HG02852 (cell line): ENCODE measurements at regions not wholly inside any gene's neighbourhood (a gene's known extent, or its start where the extent isn't known, plus 50 kb on each side); places are given as distances from the start of the nearest gene placed in this dataset.

Experiments
- ATAC-seq: cut with Tn5 transposase; IDR thresholded peaks from one replicate; pipeline ENCODE4 v1.9.1; 2021; ENCODE audit warnings: mild to moderate bottlenecking, moderate library complexity; ENCODE audit not compliant: unreplicated experiment

GRCh38 chr12:78483767-78484315 is 380.7 kb upstream of the SYT1 start:
- ATAC-seq, result no peak

DNA sequence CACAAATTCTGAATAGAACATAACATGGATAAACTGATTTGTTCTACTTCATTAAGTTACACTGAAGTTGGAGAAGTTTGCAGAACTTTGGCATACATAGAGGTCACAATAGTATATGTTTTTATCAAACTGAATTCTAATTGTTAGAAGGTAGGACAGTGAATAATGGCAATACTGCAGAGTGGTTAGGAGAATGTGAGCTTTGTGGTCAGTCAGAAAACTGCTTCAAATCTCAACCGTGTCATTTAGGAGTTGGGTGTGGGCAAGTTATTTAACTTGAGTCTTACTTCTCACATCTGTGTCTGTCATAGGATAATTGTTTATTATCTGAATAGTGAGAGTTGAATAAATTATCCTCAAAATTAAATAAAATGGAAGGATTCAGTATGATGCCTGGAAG is 374.6 kb upstream of the SYT1 start:
- ATAC-seq, result no peak

DNA sequence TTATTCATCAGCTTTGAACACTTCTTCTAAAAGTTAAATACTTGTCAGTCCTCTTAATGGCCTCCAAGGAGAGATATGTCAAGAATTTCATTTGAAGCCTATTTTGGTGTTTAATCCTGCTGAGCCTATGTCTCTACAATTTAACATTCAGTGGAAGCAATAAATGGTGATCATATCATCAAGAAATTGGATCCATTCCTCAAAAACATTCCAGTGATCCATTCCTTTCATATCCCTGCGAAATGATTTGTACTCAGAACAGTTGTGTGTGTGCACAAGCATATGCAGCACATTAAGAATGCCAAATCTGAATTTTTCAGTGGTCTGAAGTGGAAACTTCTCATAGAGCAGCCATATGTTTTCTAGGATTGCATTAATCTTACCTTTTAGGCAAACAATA is 373.7 kb upstream of the SYT1 start:
- ATAC-seq, result no peak

- ATAC-seq, result no peak
Observed at GRCh38 chr12:78494911-78495310, 369.7 kb upstream of the SYT1 start.

DNA sequence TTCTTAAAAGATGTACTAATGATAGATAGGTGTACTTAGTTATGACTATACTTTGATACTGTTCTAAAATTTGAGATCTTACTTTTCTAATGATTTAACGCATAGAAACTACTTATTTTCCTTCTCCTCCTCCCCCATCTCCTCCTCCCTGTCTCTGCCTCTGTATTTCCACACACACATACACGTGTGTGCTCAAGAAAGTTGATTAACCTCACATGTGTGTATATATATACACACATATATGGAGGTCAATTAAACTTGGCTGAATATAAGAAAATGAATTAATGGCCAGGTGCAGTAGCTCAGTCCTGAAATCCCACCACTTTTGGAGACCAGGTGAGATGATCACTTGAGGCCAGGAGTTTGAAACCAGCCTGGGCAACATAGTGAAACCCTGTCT is 362.7 kb upstream of the SYT1 start:
- ATAC-seq, result no peak

DNA sequence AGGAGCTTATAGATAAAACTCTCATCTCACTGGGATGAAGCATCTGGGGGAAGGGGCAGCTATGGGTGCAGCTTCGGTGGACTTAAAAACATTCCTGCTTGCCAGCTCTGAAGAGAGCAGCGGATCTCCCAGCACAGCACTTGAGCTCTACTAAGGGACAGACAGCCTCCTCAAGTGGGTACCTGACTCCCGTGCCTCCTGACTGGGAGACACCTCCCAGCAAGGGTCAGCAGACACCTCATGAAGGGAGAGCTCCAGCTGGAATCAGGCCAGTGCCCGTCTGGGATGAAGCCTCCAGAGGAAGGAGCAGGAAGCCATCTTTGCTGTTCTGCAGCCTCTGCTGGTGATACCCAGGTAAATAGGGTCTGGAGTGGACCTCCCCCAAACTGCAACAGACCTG is 345.2 kb upstream of the SYT1 start:
- no peak for ATAC-seq

GRCh38 chr12:78530100-78530765 is 334.3 kb upstream of the SYT1 start:
- no peak for ATAC-seq

- ATAC-seq, result no peak
Observed at GRCh38 chr12:78531831-78532458, 332.6 kb upstream of the SYT1 start.

DNA sequence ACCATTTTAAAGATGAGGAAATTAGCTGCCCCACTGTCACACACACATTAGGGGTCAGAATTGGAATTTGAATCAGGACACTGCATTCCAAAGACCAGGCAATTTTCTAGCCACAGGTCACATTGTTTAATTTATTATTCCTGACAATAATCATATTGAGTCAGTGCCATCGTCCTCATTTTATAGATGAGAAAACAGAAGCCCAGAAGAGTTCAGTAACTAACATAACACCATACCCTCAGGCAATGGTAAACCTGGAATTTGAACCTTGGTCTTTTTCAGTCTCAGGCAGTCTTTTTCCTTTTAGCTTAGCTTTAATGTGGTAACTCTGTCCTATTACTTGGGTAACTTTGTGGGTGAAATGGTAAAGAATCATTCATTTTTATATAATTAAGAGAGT is 330.3 kb upstream of the SYT1 start:
- no peak for ATAC-seq

- no peak for ATAC-seq
Observed at GRCh38 chr12:78540606-78541336, 323.8 kb upstream of the SYT1 start.

DNA sequence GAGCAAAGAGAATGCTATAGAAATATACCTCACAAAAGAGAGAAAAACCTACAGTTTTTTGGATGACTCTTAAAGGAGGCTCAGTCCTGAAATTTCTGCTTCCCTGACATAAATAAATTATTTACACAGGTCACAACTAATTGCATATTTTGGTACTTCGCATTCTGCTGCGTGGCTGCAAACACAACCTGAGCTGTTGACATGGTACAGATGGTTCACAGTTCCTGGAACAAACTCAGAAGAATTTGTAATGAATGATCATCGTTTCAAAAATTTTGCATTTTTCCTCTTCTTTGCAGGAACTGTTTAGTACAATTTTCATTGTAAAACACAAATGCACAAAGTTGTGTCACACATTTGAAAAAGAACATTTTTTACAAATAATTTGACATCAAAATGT is 313.7 kb upstream of the SYT1 start:
- ATAC-seq, result no peak

GRCh38 chr12:78555802-78556201 is 308.8 kb upstream of the SYT1 start:
- ATAC-seq, result no peak

- no peak for ATAC-seq
Observed at GRCh38 chr12:78556651-78557050, 307.9 kb upstream of the SYT1 start.

DNA sequence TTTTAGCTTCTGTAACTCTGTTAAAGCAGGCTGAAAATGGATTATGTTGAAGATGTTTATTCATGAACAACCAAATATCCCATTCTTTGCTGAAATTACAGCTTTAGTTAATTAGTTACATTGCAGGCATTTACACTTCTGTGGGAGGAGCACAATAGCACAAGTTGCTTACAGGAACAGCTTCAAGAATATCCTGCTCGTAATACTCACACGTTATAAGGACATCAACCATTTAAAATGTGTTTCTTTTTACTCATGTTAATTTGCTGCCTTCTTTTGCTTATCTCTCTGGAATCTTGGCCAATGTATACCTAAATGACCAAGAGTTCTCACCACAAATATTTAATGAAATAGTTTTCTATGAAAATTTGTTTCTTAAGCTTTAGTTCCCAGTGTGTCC is 305.2 kb upstream of the SYT1 start:
- ATAC-seq, result no peak

DNA sequence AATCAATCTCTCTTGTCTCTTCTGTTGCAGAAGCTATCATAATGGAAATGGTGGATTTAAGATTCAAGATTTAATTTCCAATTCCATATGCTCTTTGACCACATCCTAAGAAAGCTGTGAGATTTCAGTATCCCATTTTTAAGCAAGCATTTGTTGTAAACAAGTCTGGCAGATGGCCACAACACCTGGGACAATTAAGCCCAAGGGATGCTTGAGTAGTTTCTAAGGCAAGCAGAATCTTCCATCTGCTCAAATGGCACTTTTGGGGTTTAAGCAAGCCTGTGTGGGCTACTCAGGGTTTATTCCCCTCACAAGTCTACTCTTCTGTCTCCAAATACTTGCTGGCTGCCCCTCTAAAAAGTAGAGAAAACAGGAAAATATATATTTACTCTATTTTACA is 304.7 kb upstream of the SYT1 start:
- no peak for ATAC-seq

GRCh38 chr12:78560633-78561032 is 303.9 kb upstream of the SYT1 start:
- no peak for ATAC-seq

GRCh38 chr12:78562368-78563205 is 302.0 kb upstream of the SYT1 start:
- no peak for ATAC-seq

DNA sequence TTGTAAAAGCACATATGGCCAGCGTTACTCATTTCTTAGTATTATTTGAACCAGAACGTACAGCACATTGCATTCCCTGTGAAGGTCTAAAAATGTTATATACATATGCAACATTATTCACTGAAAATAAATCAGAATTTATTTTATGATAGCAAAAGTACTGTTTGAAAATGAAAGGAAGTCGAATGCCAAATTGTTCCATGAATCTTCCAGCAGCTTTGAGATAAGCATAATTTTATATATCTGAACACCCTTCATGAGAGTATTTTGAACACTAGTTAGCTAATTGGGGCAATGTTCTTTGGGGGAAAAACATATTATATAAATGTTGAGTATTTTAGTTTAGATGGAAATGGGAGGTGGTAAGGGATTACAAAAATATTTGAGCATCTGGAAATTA is 300.7 kb upstream of the SYT1 start:
- no peak for ATAC-seq

DNA sequence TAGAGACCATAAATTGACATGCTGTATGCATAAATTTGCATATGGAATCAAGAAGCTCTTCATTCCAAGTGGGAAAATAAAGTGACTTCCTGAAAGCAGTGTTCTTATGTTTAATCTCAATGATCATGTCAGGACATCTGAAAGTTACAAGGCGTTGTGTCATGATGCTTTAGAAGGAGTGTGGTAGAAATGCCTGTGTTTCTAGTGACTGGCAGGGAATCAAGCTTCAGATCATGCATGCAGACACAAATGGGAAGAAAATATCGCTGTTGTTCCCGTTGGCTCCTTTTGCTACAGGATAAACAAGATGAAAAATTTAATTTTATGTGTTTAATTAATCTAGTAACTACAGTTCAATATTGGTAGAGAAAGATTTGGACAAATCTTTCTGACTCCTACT is 298.1 kb upstream of the SYT1 start:
- ATAC-seq, result no peak

GRCh38 chr12:78568321-78569020 is 296.1 kb upstream of the SYT1 start:
- ATAC-seq, result no peak

DNA sequence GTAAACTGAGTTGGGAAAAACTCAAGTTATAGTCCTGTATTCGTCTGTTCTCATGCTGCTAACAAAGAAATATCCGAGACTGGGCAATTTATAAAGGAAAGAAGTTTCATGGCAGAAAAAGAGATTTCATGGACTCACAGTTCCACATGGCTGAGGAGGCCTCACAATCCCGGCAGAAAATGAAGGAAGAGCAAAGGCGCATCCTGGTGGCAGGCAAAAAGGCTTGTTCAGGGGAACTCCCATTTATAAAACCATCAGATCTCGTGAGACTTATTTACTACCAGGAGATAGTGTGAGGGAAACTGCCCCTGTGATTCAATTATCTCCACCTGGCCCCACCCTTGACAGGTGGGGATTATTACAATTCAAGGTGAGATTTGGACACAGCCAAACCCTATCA is 292.6 kb upstream of the SYT1 start:
- ATAC-seq, result no peak
